Trophoblast cell (in vitro differentiated cells and primary cell): ENCODE measurements at regions not wholly inside any gene's neighbourhood (a gene's known extent, or its start where the extent isn't known, plus 50 kb on each side); places are given as distances from the start of the nearest gene placed in this dataset.

Experiments
- DNase-seq, 2 donors: peaks; one replicate each; pipeline ENCODE4 v3.0.0-alpha.2; 2016
- H2AFZ ChIP-seq: 2 replicates; pipeline ENCODE4 v1.6.1; 2013; ENCODE audit warnings: low read length, moderate library complexity, mild to moderate bottlenecking; ENCODE audit not compliant: insufficient read depth, poor library complexity
- H2AK5ac ChIP-seq: 2 replicates; pipeline ENCODE4 v1.6.1; 2013; ENCODE audit warnings: mild to moderate bottlenecking, low read length
- H2BK120ac ChIP-seq: 2 replicates; pipeline ENCODE4 v1.6.1; 2013; ENCODE audit warnings: low read length, mild to moderate bottlenecking, moderate library complexity; ENCODE audit not compliant: insufficient read depth, poor library complexity
- H2BK12ac ChIP-seq: 2 replicates; pipeline ENCODE4 v1.6.1; 2013; ENCODE audit warnings: mild to moderate bottlenecking, low read length, moderate library complexity
- H2BK5ac ChIP-seq: 2 replicates; pipeline ENCODE4 v1.6.1; 2013; ENCODE audit warnings: low read length, low read depth, moderate library complexity, mild to moderate bottlenecking; ENCODE audit not compliant: poor library complexity
- H3K14ac ChIP-seq: 2 replicates; pipeline ENCODE4 v1.6.1; 2013; ENCODE audit warnings: mild to moderate bottlenecking, low read length
- H3K18ac ChIP-seq: 2 replicates; pipeline ENCODE4 v1.6.1; 2013; ENCODE audit warnings: mild to moderate bottlenecking, low read length
- H3K23ac ChIP-seq: 2 replicates; pipeline ENCODE4 v1.6.1; 2013; ENCODE audit warnings: low read length
- H3K27ac ChIP-seq: 2 replicates; pipeline ENCODE4 v1.5.1; 2013; ENCODE audit warnings: low read depth, mild to moderate bottlenecking, inconsistent platforms, low read length, moderate library complexity
- H3K27me3 ChIP-seq: 2 replicates; pipeline ENCODE4 v1.6.1; 2013; ENCODE audit warnings: inconsistent platforms, mild to moderate bottlenecking, low read length, moderate library complexity; ENCODE audit not compliant: insufficient read depth
- H3K36me3 ChIP-seq, 2 experiments: 1 replicate in 1 of 2; 2 replicates in 1 of 2; pipeline ENCODE4 v1.6.1; 2013; ENCODE audit warnings: low read length in 2 of 2, mild to moderate bottlenecking in 2 of 2, moderate library complexity in 1 of 2; ENCODE audit not compliant: insufficient read depth in 2 of 2, control insufficient read depth in 1 of 2
- H3K4ac ChIP-seq: 2 replicates; pipeline ENCODE4 v1.6.1; 2013; ENCODE audit warnings: low read depth, mild to moderate bottlenecking, low read length, moderate library complexity
- H3K4me1 ChIP-seq, 2 experiments: 1 replicate in 1 of 2; 2 replicates in 1 of 2; pipeline ENCODE4 v1.6.1; 2013; ENCODE audit warnings: low read length in 2 of 2, mild to moderate bottlenecking in 2 of 2, moderate library complexity in 1 of 2; ENCODE audit not compliant: insufficient read depth in 2 of 2, control insufficient read depth in 1 of 2
- H3K4me2 ChIP-seq: 2 replicates; pipeline ENCODE4 v1.6.1; 2013; ENCODE audit warnings: inconsistent platforms, mild to moderate bottlenecking, low read length, moderate library complexity
- H3K4me3 ChIP-seq: 2 replicates; pipeline ENCODE4 v1.5.1; 2013; ENCODE audit warnings: mild to moderate bottlenecking, low read depth, low read length, inconsistent platforms
- H3K79me1 ChIP-seq: one replicate; pipeline ENCODE4 v1.6.1; 2013; ENCODE audit warnings: low read length
- H3K79me2 ChIP-seq: 2 replicates; pipeline ENCODE4 v1.6.1; 2013; ENCODE audit warnings: low read length, mild to moderate bottlenecking; ENCODE audit not compliant: control insufficient read depth, insufficient read depth, poor library complexity
- H3K9ac ChIP-seq: 2 replicates; pipeline ENCODE4 v1.6.1; 2013; ENCODE audit warnings: mild to moderate bottlenecking, low read length
- H3K9me3 ChIP-seq: 2 replicates; pipeline ENCODE4 v1.6.1; 2013; ENCODE audit warnings: low read depth, mild to moderate bottlenecking, control low read depth, inconsistent platforms, low read length; ENCODE audit not compliant: insufficient read depth
- H4K12ac ChIP-seq: 2 replicates; pipeline ENCODE4 v1.6.1; 2013; ENCODE audit warnings: low read depth, mild to moderate bottlenecking, low read length, moderate library complexity
- H4K8ac ChIP-seq: 2 replicates; pipeline ENCODE4 v1.6.1; 2013; ENCODE audit warnings: low read depth, mild to moderate bottlenecking, low read length, moderate library complexity
- H4K91ac ChIP-seq: one replicate; pipeline ENCODE4 v1.6.1; 2013; ENCODE audit warnings: low read depth, mild to moderate bottlenecking, low read length, moderate library complexity
- WGBS: extraction: QIAGEN DNeasy Blood & Tissue Kit; methylation state at CpG from one replicate; pipeline ENCODE4 v1.1.7; 2013; ENCODE audit warnings: missing lambda C conversion rate; ENCODE audit not compliant: insufficient read length, insufficient coverage; ENCODE audit errors: extremely low coverage; 5-methylcytosine and 5-hydroxymethylcytosine counted together

GRCh38 chr3:176734146-176734545, 463.1 kb downstream of the TBL1XR1 start:
- H2BK120ac ChIP-seq, result no peak overlapping the region
- no peaks in the 10 kb centered on the region for H3K9me3 ChIP-seq
- no peak overlapping the region for H3K18ac ChIP-seq
- no peaks in the 10 kb centered on the region for H3K79me2 ChIP-seq
- no peak overlapping the region for H3K4me3 ChIP-seq
- H3K4me1 ChIP-seq, result peaks cover 3 to 6% of the 10 kb centered on the region in 2 experiments
- H3K79me1 ChIP-seq, result no peaks in the 10 kb centered on the region
- H3K36me3 ChIP-seq, result peaks cover 0 to 1% of the 10 kb centered on the region in 2 experiments
- H3K14ac ChIP-seq, result no peak overlapping the region
- no peak overlapping the region for H2AK5ac ChIP-seq
- H2BK12ac ChIP-seq, result no peak overlapping the region
- H3K27me3 ChIP-seq, result no peaks in the 10 kb centered on the region
- no peak overlapping the region for H3K4me2 ChIP-seq
- no peak overlapping the region for H3K4ac ChIP-seq
- H3K27ac ChIP-seq, result no peak overlapping the region
- no peak overlapping the region for H4K91ac ChIP-seq
- no peak for DNase-seq
- H4K8ac ChIP-seq, result no peak overlapping the region
- no peak overlapping the region for H4K12ac ChIP-seq
- no peak overlapping the region for H2AFZ ChIP-seq
- WGBS, result no CpG with 5 or more reads among the region's 5 CpGs
- no peak overlapping the region for H3K9ac ChIP-seq
- H3K23ac ChIP-seq, result no peak overlapping the region
- no peak overlapping the region for H2BK5ac ChIP-seq

GRCh38 chr3:176724394-176724759, 472.9 kb downstream of the TBL1XR1 start:
- no peak overlapping the region for H4K8ac ChIP-seq
- no peaks in the 10 kb centered on the region for H3K27me3 ChIP-seq
- H3K4me3 ChIP-seq, result no peak overlapping the region
- H3K79me1 ChIP-seq, result no peaks in the 10 kb centered on the region
- H2BK120ac ChIP-seq, result no peak overlapping the region
- H2AK5ac ChIP-seq, result no peak overlapping the region
- no peak overlapping the region for H2AFZ ChIP-seq
- no peak overlapping the region for H3K4ac ChIP-seq
- H4K12ac ChIP-seq, result no peak overlapping the region
- no peak overlapping the region for H4K91ac ChIP-seq
- no peak overlapping the region for H3K4me2 ChIP-seq
- no peaks in the 10 kb centered on the region for H3K36me3 ChIP-seq
- H3K9ac ChIP-seq, result no peak overlapping the region
- no peak overlapping the region for H3K27ac ChIP-seq
- no peak overlapping the region for H2BK5ac ChIP-seq
- H2BK12ac ChIP-seq, result no peak overlapping the region
- no peak overlapping the region for H3K14ac ChIP-seq
- no peaks in the 10 kb centered on the region for H3K79me2 ChIP-seq
- H3K4me1 ChIP-seq, result no peaks in the 10 kb centered on the region
- DNase-seq, result no peak
- H3K9me3 ChIP-seq, result no peaks in the 10 kb centered on the region
- H3K18ac ChIP-seq, result no peak overlapping the region
- H3K23ac ChIP-seq, result no peak overlapping the region

- no peak overlapping the region for H3K4ac ChIP-seq
- H3K4me2 ChIP-seq, result no peak overlapping the region
- H4K91ac ChIP-seq, result no peak overlapping the region
- H3K27me3 ChIP-seq, result no peaks in the 10 kb centered on the region
- no peak for DNase-seq
- H4K8ac ChIP-seq, result no peak overlapping the region
- H3K79me1 ChIP-seq, result no peaks in the 10 kb centered on the region
- H3K79me2 ChIP-seq, result no peaks in the 10 kb centered on the region
- H2BK12ac ChIP-seq, result no peak overlapping the region
- no peak overlapping the region for H3K18ac ChIP-seq
- no peak overlapping the region for H3K27ac ChIP-seq
- no peak overlapping the region for H2AFZ ChIP-seq
- no peak overlapping the region for H3K23ac ChIP-seq
- H3K36me3 ChIP-seq, result no peaks in the 10 kb centered on the region
- no peak overlapping the region for H3K4me3 ChIP-seq
- no peak overlapping the region for H2BK5ac ChIP-seq
- no peak overlapping the region for H3K9ac ChIP-seq
- H2AK5ac ChIP-seq, result no peak overlapping the region
- H4K12ac ChIP-seq, result no peak overlapping the region
- H3K14ac ChIP-seq, result no peak overlapping the region
- no peak overlapping the region for H2BK120ac ChIP-seq
- H3K9me3 ChIP-seq, result no peaks in the 10 kb centered on the region
- H3K4me1 ChIP-seq, result no peaks in the 10 kb centered on the region
These were observed 473.4 kb downstream of the TBL1XR1 start for GRCh38 chr3:176723758-176724393.

- Histone ChIP-seq H3K9ac (no peak overlapping the region), H3K27ac (no peak overlapping the region), H4K12ac (no peak overlapping the region), H3K14ac (no peak overlapping the region), H3K27me3 (no peaks in the 10 kb centered on the region), H3K18ac (no peak overlapping the region), H4K8ac (no peak overlapping the region), H3K4me1 (peaks cover 0 to 2% of the 10 kb centered on the region in 2 experiments), H3K36me3 (no peaks in the 10 kb centered on the region), H3K79me2 (no peaks in the 10 kb centered on the region), H2BK12ac (no peak overlapping the region), H2BK5ac (no peak overlapping the region), H3K4me2 (no peak overlapping the region), H3K4ac (no peak overlapping the region), H2BK120ac (no peak overlapping the region), H3K79me1 (no peaks in the 10 kb centered on the region), H3K9me3 (no peaks in the 10 kb centered on the region), H2AK5ac (no peak overlapping the region), H4K91ac (no peak overlapping the region), H2AFZ (no peak overlapping the region), H3K23ac (no peak overlapping the region), H3K4me3 (no peak overlapping the region)
- peak in 1 of 2 donors; percentile 20 for DNase-seq
- no CpG with 5 or more reads among the region's 3 CpGs for WGBS
These were observed 483.2 kb downstream of the TBL1XR1 start for GRCh38 chr3:176714034-176714433.
